OCI-M2 (cell line): ENCODE measurements at regions not wholly inside any gene's neighbourhood (a gene's known extent, or its start where the extent isn't known, plus 50 kb on each side); places are given as distances from the start of the nearest gene placed in this dataset.

Experiments
- DNase-seq: peaks from one replicate; lab custom pipeline; 2025; ENCODE audit not compliant: unreplicated experiment; lab: John Stamatoyannopoulos, UW

GRCh38 chr2:147231081-147231480 is 613.7 kb upstream of the ACVR2A start:
- no peak for DNase-seq

- DNase-seq = no peak
Measured at GRCh38 chr2:147227313-147227712, 617.5 kb upstream of the ACVR2A start.

- DNase-seq = no peak
Measured at GRCh38 chr2:147224070-147224469, 620.8 kb upstream of the ACVR2A start.

- no peak for DNase-seq
Measured at GRCh38 chr2:147223553-147224060, 621.2 kb upstream of the ACVR2A start.

GRCh38 chr2:147223119-147223518 is 621.7 kb upstream of the ACVR2A start:
- DNase-seq = no peak

GRCh38 chr2:147222506-147222905 is 622.3 kb upstream of the ACVR2A start:
- DNase-seq = no peak

- DNase-seq = no peak
Measured at GRCh38 chr2:147214914-147215313, 629.9 kb upstream of the ACVR2A start.

- no peak for DNase-seq
Measured at GRCh38 chr2:147211484-147211883, 633.3 kb upstream of the ACVR2A start.

- no peak for DNase-seq
Measured at GRCh38 chr2:147204102-147204501, 640.7 kb upstream of the ACVR2A start.

- no peak for DNase-seq
Measured at GRCh38 chr2:147198651-147199171, 646.1 kb upstream of the ACVR2A start.

GRCh38 chr2:147197754-147198483 is 646.9 kb upstream of the ACVR2A start:
- DNase-seq = no peak

GRCh38 chr2:147182260-147182659 is 662.6 kb upstream of the ACVR2A start:
- no peak for DNase-seq

- DNase-seq = no peak
Measured at GRCh38 chr2:147181351-147182029, 663.3 kb upstream of the ACVR2A start.

GRCh38 chr2:147177071-147177857 is 667.6 kb upstream of the ACVR2A start:
- no peak for DNase-seq

- DNase-seq = no peak
Measured at GRCh38 chr2:147174824-147175254, 670.0 kb upstream of the ACVR2A start.

GRCh38 chr2:147173798-147174197 is 671.0 kb upstream of the ACVR2A start:
- DNase-seq = no peak

GRCh38 chr2:147173189-147173581 is 671.6 kb upstream of the ACVR2A start:
- no peak for DNase-seq

- DNase-seq = no peak
Measured at GRCh38 chr2:147172493-147173188, 672.2 kb upstream of the ACVR2A start.

- no peak for DNase-seq
Measured at GRCh38 chr2:147171941-147172340, 672.9 kb upstream of the ACVR2A start.

- no peak for DNase-seq
Measured at GRCh38 chr2:147170932-147171331, 673.9 kb upstream of the ACVR2A start.
